K562 (cell line): ENCODE measurements at regions not wholly inside any gene's neighbourhood (a gene's known extent, or its start where the extent isn't known, plus 50 kb on each side); places are given as distances from the start of the nearest gene placed in this dataset.

Experiments
- ATAC-seq: fragments of 200-7000 bp; cut with Tn5 transposase; 3 replicates; pipeline ENCODE4 v1.9.1; 2020; ENCODE audit warnings: moderate library complexity
- BruUV-seq: library from RNA; stranded (reverse); fragments of 400-500 nt; replicated peaks from 2 replicates; lab custom pipeline; 2021; lab: Mats Ljungman, UMichigan
- CTCF ChIA-PET: fragments of 300-600 bp; formaldehyde crosslinking; extraction: SDS; loops from one replicate; lab custom pipeline; 2021; ENCODE audit warnings: low intra/inter-chr PET ratio; lab: Yijun Ruan, JAX
- POLR2A ChIA-PET: fragments of 300-600, 350-650 bp; sonication (Branson Sonifier 250); formaldehyde crosslinking; extraction: SDS; loops from one replicate; lab custom pipeline; 2021; ENCODE audit warnings: antibody characterized with exemption, inconsistent platforms; lab: Yijun Ruan, JAX
- DNase-seq, 4 experiments: peaks; one replicate each; pipeline versions ENCODE4 v3.0.0 to v3.0.0-alpha.2; 2011 to 2018; ENCODE audit warnings: low spot score in 3 of 4, mixed read lengths in 3 of 4; ENCODE audit errors: extremely low read depth in 1 of 4
- FAIRE-seq: peaks from 2 replicates; lab custom pipeline; 2011; peaks lifted over from hg19 to GRCh38; lab: Jason Lieb, UNC
- H2AFZ ChIP-seq: 2 replicates; pipeline ENCODE4 v1.6.0; 2011; ENCODE audit warnings: low read depth, low read length, control low read depth, inconsistent platforms
- H3K27ac ChIP-seq: fragments of 200-600 bp; 3 replicates; pipeline ENCODE4 v1.8.0; 2011; ENCODE audit warnings: low read depth, mild to moderate bottlenecking, control low read depth, inconsistent platforms, low read length, moderate library complexity, mixed read lengths; ENCODE audit errors: extremely low read depth
- H3K27me3 ChIP-seq, 2 experiments: fragments of 300-600 bp in 1 of 2; 2 replicates in 1 of 2; 3 replicates in 1 of 2; pipeline versions ENCODE4 v1.6.0 to v1.8.0; 2011; ENCODE audit warnings: inconsistent platforms in 2 of 2, low read length in 2 of 2, mild to moderate bottlenecking in 1 of 2, mixed read lengths in 1 of 2, moderate library complexity in 1 of 2; ENCODE audit not compliant: control insufficient read depth in 2 of 2, insufficient read depth in 2 of 2
- H3K36me3 ChIP-seq: fragments of 300-600 bp; 3 replicates; pipeline ENCODE4 v1.8.0; 2011; ENCODE audit warnings: mild to moderate bottlenecking, low read length, inconsistent platforms; ENCODE audit not compliant: control insufficient read depth, insufficient read depth
- H3K4me1 ChIP-seq, 2 experiments: fragments of 200-600 bp in 1 of 2; replicated peaks in 1 of 2; 2 replicates in 1 of 2; 3 replicates in 1 of 2; pipeline versions ENCODE4 v1.5.1 to v1.8.0; 2011; ENCODE audit warnings: inconsistent platforms in 2 of 2, low read length in 2 of 2, mild to moderate bottlenecking in 1 of 2, mixed read lengths in 1 of 2, moderate library complexity in 1 of 2; ENCODE audit not compliant: control insufficient read depth in 2 of 2, insufficient read depth in 2 of 2
- H3K4me2 ChIP-seq: 2 replicates; pipeline ENCODE4 v1.6.1; 2011; ENCODE audit warnings: low read length, control low read depth, inconsistent platforms, mixed read lengths; ENCODE audit not compliant: insufficient read depth
- H3K4me3 ChIP-seq: fragments of 200-600 bp; sonication (generic), shearing (Covaris generic); 2 replicates; pipeline ENCODE4 v1.5.1; 2016; ENCODE audit warnings: control low read depth, inconsistent platforms
- H3K79me2 ChIP-seq: fragments of 200-600 bp; 3 replicates; pipeline ENCODE4 v1.8.0; 2011; ENCODE audit warnings: low read length, inconsistent platforms; ENCODE audit not compliant: control insufficient read depth, insufficient read depth
- H3K9ac ChIP-seq, 2 experiments: 2 replicates each; pipeline versions ENCODE4 v1.6.0 to v1.6.1; 2011; ENCODE audit warnings: low read depth in 2 of 2, low read length in 2 of 2, control low read depth in 1 of 2, inconsistent platforms in 1 of 2, mild to moderate bottlenecking in 1 of 2, mixed read lengths in 1 of 2; ENCODE audit not compliant: insufficient read depth in 1 of 2
- H3K9me1 ChIP-seq: one replicate; pipeline ENCODE4 v1.6.0; 2011; ENCODE audit warnings: inconsistent platforms, mild to moderate bottlenecking, low read length, moderate library complexity; ENCODE audit not compliant: control insufficient read depth, insufficient read depth
- H3K9me3 ChIP-seq: replicated peaks from 2 replicates; pipeline ENCODE4 v1.5.1; 2011; ENCODE audit warnings: low read depth, low read length, inconsistent platforms; ENCODE audit not compliant: control insufficient read depth, insufficient read depth
- H4K20me1 ChIP-seq: replicated peaks from 2 replicates; pipeline ENCODE4 v1.6.1; 2011; ENCODE audit warnings: low read length, inconsistent platforms, mixed read lengths; ENCODE audit not compliant: control insufficient read depth, insufficient read depth
- BRD9 ChIP-seq: fragments of 450-650 bp; IDR thresholded peaks from 2 replicates; pipeline ENCODE4 v1.6.1; 2018; ENCODE audit warnings: low read depth; ENCODE audit not compliant: partially characterized antibody
- BRF2 ChIP-seq: IDR thresholded peaks from 3 replicates; pipeline ENCODE4 v1.6.1; 2011; ENCODE audit warnings: borderline replicate concordance, mild to moderate bottlenecking; ENCODE audit not compliant: insufficient read length, insufficient read depth
- CUX1 ChIP-seq: fragments of 200-800 bp; sonication (Bioruptor generic); IDR thresholded peaks from 2 replicates; pipeline ENCODE4 v1.6.1; 2016; ENCODE audit warnings: missing genetic modification characterization, missing compliant biosample characterization
- HMG20B ChIP-seq: fragments of 250-450 bp; sonication (Bioruptor Pico); IDR thresholded peaks from 2 replicates; pipeline ENCODE4 v1.5.0; 2021; ENCODE audit warnings: mild to moderate bottlenecking
- KLF16 ChIP-seq: IDR thresholded peaks from 2 replicates; pipeline ENCODE4 v1.6.1; 2016; ENCODE audit warnings: antibody characterized with exemption
- NFIC ChIP-seq: fragments of 450-650 bp; IDR thresholded peaks from 2 replicates; pipeline ENCODE4 v1.6.1; 2017; ENCODE audit warnings: mild to moderate bottlenecking, inconsistent platforms
- SNIP1 ChIP-seq: fragments of 450-650 bp; IDR thresholded peaks from 2 replicates; pipeline ENCODE4 v1.7.1; 2017; ENCODE audit warnings: low read depth, mild to moderate bottlenecking
- SRF ChIP-seq, 2 experiments: fragments of 250-450, 450-650 bp in 1 of 2; sonication (Bioruptor Pico) in 1 of 2; sonication (generic) in 1 of 2; formaldehyde crosslinking; IDR thresholded peaks; 2 replicates each; pipeline versions ENCODE4 v1.5.0 to v1.5.1; 2020 to 2022; ENCODE audit warnings: mild to moderate bottlenecking in 1 of 2, missing genetic modification reagents in 1 of 2
- XRCC3 ChIP-seq: fragments of 450-650 bp; IDR thresholded peaks from 2 replicates; pipeline ENCODE4 v1.6.1; 2017; ENCODE audit warnings: mild to moderate bottlenecking, moderate library complexity
- ZBTB26 ChIP-seq: fragments of 450-650 bp; formaldehyde crosslinking; IDR thresholded peaks from 2 replicates; pipeline ENCODE4 v1.4.0; 2022; ENCODE audit warnings: missing genetic modification characterization
- ZHX1 ChIP-seq: fragments of 150-350 bp; conservative IDR thresholded peaks from 2 replicates; pipeline ENCODE4 v1.6.1; 2014; ENCODE audit warnings: low read length
- ZKSCAN8 ChIP-seq: fragments of 200-800 bp; sonication (Bioruptor generic); IDR thresholded peaks from 2 replicates; pipeline ENCODE4 v1.6.1; 2016; ENCODE audit warnings: missing genetic modification characterization, missing compliant biosample characterization
- ZNF384 ChIP-seq: IDR thresholded peaks from 2 replicates; pipeline ENCODE4 v1.6.1; 2012; ENCODE audit warnings: low read depth, low read length, improper control_type of control experiment
- WGBS: fragments of 100-300 bp; shearing (Covaris generic); methylation state at CpG from one replicate; pipeline ENCODE4 v1.1.6; 2016; ENCODE audit warnings: low coverage, mixed read lengths; ENCODE audit not compliant: insufficient coverage; ENCODE audit errors: missing lambda C conversion rate; 5-methylcytosine and 5-hydroxymethylcytosine counted together
- in situ Hi-C: fragments of 300-500 bp; cut with MboI; formaldehyde crosslinking; loops from 4 replicates; pipeline ENCODE4 v1.15.0; 2018; ENCODE audit warnings: inconsistent platforms, mixed read lengths
- intact Hi-C: fragments of 100-400 bp; cut with micrococcal nuclease; formaldehyde crosslinking; loops from 2 replicates; pipeline ENCODE4 v1.14.2; 2022

GRCh38 chr1:29903548-29904166 is 667.3 kb downstream of the PTPRU start:
- Histone ChIP-seq H3K27ac (no peak overlapping the region), H2AFZ (no peak overlapping the region), H3K27me3 (peaks cover 14 to 37% of the 10 kb centered on the region in 2 experiments; a peak in 3 of 5 replicates), H3K79me2 (no peaks in the 10 kb centered on the region), H3K9ac (no peak overlapping the region), H3K4me2 (no peak overlapping the region), H3K36me3 (no peaks in the 10 kb centered on the region), H3K9me1 (no peaks in the 10 kb centered on the region), H3K9me3 (no peaks in the 10 kb centered on the region), H4K20me1 (0 out of 2 replicates have a peak, but pooled peaks cover 5% of the 10 kb centered on the region), H3K4me3 (no peak overlapping the region), H3K4me1 (no peaks in the 10 kb centered on the region)
- FAIRE-seq (no peak), ATAC-seq (no peak), DNase-seq (no peak)
- in situ Hi-C loops, result no loop called here
- ChIA-PET POLR2A (interaction anchor here (0.6 kb wide), 1 partner anchor 62 kb away, joined by 4 read pairs; no protein-coding TSS in a partner anchor), CTCF (no interaction called here)
- no TSS peak for BruUV-seq
- 0% methylated on average over 5 of the region's 5 CpGs for WGBS
- intact Hi-C loops, result no loop called here
- TF ChIP-seq CUX1 (CRISPR knock-in tag) (no peak), BRF2 (no peak), SRF (CRISPR knock-in tag; IDR thresholded peaks at IDR 0.05) (no peak), ZHX1 (no peak), KLF16 (no peak), BRD9 (no peak), SNIP1 (no peak), ZBTB26 (CRISPR knock-in tag) (no peak), ZNF384 (no peak), XRCC3 (no peak), ZKSCAN8 (CRISPR knock-in tag) (peak; percentile 77), NFIC (peak; percentile 73), HMG20B (CRISPR knock-in tag) (no peak)
